ENCODE measurements at regions not wholly inside any gene's neighbourhood (a gene's known extent, or its start where the extent isn't known, plus 50 kb on each side); places are given as distances from the start of the nearest gene placed in this dataset.

DNA sequence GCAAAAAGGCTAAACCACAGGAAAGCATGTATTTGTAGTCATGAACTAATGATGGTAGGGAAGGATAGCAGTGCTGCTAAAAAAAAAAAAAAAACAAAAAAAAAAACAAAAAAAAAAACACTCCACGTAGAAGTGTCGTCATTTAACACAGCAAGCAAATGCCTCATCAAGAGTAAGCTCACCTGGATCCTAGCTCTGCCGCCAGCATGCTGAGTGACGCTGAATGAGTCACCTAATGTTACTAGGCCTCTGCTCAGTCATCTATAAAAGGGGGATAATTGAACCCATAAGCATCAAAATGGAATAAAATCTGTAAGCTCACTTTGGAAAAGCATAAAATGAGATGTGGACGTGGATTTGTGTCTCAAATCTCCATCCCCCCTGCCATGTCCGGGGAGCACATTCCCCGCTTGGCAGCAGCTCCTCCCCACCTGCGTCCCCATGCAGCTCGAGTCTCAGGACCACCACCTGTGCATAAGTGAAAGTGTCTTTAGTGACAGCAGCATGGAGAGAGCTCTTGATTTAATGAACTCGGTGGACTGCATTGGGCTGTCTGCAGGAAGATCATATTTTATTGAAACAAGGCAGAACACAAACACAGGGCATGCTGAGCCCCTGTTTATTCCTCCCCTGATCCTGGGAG is 427.5 kb downstream of the LRATD1 start:
- TF ChIP-seq POLR2A (IDR thresholded peaks at IDR 0.05) = no peak
- TF ChIP-seq, protein P1, sequence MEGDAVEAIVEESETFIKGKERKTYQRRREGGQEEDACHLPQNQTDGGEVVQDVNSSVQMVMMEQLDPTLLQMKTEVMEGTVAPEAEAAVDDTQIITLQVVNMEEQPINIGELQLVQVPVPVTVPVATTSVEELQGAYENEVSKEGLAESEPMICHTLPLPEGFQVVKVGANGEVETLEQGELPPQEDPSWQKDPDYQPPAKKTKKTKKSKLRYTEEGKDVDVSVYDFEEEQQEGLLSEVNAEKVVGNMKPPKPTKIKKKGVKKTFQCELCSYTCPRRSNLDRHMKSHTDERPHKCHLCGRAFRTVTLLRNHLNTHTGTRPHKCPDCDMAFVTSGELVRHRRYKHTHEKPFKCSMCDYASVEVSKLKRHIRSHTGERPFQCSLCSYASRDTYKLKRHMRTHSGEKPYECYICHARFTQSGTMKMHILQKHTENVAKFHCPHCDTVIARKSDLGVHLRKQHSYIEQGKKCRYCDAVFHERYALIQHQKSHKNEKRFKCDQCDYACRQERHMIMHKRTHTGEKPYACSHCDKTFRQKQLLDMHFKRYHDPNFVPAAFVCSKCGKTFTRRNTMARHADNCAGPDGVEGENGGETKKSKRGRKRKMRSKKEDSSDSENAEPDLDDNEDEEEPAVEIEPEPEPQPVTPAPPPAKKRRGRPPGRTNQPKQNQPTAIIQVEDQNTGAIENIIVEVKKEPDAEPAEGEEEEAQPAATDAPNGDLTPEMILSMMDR (IDR thresholded peaks at IDR 0.05 in 8 of 11, conservative IDR thresholded peaks at IDR 0.05 in 3 of 11) = no peak
